Fibroblast of skin of scalp (primary cell): ENCODE measurements at regions not wholly inside any gene's neighbourhood (a gene's known extent, or its start where the extent isn't known, plus 50 kb on each side); places are given as distances from the start of the nearest gene placed in this dataset.
A peak's percentile ranks its signal among the peaks of the same experiment; 100 is the strongest.

ENCODE experiments used
- DNase-seq: peaks from one replicate; pipeline ENCODE4 v3.0.0-alpha.2; 2013

DNA sequence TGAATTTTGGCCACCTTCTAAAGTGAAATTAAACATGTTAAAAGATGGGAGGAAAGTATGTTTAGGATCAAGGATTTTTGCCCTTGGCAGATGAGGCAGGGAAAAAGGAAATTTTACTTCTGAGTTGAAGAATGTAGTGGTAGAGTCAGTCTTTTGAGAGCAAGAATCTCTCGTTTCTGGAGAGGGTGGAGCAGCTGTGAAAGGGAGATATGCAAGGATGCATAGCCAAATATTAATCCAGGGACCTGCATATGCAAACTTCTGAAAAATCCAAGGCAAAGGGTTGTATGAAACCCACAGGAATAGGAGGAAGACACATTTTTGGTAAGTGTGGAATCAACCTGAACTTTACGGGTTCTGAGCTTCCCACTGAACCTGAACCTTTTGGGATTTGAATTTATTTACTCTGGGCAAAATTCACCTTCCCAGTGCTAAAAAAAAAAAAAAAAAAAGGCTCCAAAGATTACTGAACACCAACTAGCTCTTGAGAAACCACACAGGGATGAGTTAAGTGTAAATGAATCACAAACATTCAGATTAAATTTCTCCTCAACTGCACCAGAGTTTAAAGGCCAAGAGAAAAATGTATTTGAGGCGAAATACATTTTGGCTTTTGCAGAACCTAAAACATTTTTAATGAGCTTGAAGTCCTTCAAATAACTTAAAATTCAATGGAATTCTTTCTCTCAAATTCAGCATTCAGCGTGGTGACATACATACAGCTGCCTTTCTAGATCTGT, 187.1 kb upstream of the CDKN3 start:
- peak; percentile 71 for DNase-seq

DNA sequence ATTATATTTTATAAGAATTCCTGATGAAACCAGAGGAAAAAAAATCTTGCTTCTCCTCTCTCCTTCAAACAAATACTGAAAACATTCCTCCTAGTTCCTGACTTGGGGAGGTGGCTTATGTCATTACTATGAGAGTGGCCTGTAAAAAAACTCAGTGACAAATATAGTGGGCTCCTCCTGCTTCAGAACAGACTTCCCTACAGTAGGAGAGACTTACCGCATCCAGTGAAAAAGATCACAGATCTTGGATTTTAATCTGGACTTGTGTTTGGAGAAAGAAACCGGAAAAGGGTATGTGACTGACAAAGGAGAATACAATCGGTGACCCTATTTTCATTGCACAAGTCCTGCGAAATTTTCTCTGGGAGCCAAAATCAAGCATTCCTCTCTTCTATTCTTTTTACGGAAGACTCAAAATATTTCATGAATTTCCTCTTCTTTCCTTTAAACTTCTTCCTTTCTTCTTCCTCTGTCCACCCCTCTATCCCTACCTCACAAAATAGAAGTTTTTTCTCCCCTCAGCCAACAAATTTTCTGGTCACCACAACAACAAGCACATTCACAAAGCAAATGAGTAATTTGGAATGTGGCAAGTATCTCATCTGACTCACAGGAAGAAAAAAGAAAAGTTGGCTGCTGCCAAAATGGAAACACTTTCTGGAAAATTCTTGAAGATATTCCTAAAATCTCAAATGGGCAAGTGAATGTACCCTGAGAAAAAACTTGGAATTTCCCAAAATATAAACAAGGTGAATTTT, 185.1 kb upstream of the CDKN3 start:
- DNase-seq: peak; percentile 88

DNA sequence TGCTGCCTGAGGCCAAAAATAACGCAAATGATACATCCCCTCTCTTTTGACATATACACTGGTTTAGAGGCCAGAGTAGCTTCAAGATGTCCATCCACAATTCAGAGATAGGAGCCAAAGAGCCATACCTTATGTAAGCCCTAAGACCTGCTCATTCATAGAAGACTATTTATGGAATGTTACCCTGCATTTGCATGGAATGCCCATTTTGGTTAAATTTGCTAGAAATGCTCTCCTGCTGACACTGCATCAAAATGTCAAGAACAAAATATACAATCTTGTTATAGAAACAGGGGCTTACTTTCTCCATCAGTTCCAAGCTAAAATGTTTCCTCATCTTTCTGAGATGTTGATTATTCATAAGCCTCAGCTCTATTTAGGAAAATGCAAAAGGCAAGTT, 183.3 kb upstream of the CDKN3 start:
- DNase-seq: no peak

DNA sequence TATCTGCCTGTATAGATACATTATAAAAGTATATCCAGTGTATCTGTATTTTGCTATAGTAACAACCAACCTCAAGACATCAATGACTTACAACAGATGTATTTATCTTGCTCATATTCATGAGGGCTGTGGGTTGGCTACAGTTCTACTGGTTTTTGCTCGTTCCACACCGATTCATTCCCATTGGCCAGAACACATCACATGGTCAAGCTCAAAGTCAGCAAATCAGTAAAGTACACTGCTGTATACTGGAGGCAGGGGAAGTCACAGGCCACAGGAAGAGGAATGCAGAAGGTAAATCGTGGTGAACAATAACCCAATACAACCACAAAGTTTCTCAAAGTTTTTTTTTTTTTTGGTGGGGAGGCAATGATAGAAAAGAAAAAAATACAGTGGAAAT, 180.0 kb upstream of the CDKN3 start:
- no peak for DNase-seq

DNA sequence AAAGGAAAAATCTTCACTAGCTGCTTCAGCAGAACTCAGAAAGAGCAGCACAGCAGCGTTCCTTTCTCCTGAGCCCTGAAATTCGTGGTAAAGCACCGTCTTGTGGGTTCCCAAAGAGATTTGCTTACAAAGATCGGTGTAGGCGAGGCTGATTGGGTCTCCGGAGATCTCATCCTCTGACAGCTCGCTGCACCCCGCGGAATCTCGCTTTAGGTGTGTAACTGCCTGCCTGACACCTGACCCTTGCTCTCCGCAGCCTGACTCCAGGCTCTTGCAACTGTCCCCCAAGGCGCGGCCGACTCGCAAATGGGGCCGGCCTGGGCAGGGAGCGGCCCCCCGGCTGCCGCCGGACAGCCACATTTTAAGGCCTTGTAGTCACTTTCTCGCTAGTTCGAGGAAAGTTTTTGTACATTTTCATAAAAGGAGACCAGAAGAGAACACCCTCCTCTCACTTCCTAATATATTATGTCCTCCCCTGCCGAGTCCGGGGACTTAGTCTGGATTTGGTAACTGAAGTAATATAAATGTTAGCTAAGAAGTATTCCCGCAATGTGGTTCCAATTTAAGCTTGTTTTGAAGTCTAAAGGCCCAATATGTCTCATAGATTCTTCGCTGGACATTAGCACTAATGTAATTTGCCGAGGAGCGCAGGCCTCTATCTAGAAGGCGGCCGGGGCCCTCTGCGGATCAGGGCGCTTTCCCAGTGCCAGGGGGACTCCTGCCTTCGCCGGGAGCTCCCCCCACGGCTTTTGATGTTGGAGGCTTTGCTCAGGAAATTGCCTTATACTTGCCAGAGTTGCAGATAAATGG, 177.3 kb upstream of the CDKN3 start:
- DNase-seq: peak; percentile 43

DNA sequence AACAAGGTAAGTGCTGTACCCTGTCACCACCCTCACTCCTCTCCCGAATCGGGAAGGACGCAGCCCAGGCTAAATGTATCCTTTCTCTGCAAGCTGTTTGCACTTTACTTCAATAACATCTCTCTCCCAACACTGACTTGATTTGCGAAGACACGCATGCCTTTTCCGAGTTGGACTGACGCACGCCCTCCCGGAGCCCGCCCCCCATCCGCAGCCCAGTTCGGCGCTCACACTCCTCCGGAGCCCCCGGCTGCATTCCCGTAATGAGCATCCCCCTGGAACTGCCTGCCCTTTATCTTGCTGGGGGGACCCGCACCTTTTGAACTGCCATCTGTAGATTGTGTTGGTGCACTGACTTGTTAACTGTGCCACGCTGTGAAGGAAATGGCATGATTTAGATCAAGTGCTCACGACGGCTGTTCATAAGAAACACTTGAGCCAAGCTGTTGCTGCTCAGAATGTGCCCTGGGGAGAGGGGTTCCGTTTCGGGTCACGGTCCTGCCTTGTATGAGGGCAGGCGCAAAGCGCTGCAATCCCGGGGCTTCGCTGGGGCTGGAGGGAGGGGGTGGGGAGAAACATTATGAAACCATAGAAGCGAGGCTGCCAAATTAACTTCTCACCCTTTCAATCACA, 176.6 kb upstream of the CDKN3 start:
- no peak for DNase-seq

DNA sequence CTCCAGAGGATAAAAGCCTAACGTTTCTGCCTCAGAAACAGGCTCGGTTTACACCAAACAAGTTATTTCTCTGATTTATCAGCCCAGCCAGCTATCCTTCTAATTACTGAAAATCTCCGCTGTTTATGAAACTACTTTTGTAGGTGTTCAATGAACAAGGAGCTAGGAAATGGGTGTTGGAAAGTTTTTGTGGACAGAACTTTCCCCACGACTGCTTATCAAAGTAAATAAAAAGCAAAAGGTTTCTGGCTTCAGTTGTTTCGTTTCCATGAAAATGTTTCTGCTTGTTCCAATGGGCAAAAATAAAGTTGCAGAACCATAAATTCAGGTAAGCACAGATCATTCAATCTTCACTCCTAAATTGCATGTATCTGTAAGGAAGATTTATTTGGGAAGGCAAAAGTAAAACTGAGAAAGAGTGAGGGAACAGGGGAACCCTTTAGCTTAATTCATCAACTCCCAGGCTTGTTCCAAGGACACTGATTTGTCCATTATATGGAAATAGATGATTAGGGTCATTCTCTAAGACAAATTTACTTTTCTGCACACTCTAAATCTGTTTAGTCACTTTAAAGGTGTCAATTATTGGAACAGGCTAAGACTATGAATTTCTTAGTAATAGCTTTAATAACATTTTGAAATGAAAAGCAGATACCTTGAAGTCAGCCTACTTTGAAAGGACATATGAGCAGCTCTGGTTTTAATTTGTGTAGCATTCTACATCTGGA, 175.9 kb upstream of the CDKN3 start:
- DNase-seq: no peak

DNA sequence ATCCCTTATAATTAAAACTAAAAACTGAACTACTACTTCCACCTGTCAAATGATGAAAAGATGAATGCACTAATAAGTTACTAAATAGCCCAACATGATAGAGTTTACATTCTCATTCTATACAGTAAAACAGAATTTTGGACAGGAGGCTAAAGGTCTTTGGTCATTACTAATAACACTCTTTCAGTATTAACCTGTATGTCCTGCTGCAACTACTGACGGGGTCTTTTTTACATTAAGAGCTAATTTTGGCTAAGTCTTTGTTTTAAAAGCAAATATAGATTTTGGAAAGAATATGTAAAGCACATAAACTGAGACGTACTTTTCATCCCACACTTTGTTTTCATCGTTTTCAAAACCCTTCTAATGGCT, 175.4 kb upstream of the CDKN3 start:
- no peak for DNase-seq

DNA sequence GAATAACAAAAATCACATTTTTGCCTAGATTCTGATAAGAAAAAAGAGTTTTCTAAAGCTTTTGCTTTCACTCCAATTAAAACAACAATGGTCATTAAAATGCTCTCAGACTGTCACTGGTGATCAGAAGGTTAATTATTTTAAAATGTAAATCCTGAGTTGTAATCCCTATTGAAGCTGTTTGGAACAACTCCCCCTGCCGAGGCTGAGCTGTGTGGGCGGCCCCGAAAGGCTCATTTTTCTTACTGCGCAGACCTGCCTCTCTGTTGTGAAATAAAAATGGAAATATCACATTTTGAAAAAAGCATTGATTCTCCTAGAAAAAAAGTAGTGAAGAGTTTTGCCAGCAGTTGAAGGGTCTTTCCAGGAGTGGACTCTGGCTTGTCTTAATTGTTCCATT, 174.8 kb upstream of the CDKN3 start:
- DNase-seq: no peak

DNA sequence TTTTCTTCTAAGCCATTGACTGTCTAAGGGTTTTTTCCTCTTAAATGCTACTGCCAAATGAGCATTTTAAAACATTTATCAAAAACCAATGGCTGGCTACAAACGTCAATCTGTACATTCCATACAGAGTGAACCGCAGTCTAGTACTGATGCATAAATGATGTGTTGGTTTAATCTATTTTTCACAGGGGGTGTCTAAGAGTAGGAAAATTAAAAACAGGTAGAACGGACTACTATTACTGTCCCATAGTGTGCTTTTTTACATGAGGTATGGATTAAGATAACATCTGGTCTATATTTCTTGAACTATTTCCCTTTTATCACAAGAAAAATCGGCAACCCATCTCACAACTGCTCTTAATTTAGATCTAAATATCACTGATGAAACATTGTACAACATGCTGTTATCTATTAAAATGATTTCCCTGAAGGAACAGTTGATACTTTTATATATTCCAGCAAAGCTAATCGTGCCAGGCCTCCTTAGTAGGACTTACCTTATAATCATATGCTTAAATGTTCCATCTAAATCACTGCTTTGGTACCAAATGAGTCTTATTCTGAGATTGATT, 172.9 kb upstream of the CDKN3 start:
- DNase-seq: no peak

DNA sequence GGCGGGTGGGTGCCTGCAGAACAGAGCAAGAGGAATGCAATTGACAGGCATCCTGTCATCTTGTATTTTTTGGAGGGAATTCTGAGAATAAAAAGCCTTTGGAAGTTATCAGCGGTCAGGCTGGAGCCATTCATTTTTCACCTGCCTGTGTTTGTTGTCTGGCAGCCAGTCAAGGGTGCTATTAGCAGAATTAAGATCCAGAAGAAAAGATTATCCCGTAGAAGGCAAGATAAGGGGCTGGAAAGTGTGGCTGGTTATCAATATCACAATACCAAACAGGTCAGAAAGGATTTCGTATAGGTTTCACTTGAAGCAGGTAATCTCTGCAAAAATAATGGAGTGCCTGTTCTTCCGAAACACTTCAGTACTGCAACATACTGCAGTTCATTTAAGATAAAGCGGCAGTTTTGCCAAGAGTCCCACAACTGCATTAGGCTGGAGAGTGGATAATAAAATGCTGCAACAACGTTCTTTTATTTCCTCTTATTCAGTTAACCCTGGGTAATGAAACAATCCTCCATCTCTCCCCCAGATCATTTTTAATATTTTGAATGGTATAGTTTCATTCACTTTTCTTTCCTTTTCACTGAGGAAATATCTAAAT, 171.2 kb upstream of the CDKN3 start:
- no peak for DNase-seq

DNA sequence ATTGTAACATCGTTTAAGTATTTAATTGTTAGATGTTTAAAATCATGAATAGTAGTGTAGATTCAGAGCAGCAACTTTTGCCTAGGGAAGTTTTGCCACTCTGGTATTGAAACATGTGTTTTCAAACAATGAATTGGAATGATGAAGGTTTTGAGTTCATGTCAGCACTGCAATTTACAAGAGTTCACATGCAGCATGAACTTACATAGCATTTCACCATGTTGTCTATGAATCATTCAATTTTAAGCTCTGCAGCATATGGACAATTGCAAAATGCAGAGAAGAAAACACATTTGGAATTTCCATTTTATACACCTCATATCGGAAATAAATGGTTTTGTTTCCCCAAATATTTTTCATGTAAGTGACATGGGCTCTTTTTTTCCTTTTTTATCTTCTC, 170.7 kb upstream of the CDKN3 start:
- peak; percentile 50 for DNase-seq

DNA sequence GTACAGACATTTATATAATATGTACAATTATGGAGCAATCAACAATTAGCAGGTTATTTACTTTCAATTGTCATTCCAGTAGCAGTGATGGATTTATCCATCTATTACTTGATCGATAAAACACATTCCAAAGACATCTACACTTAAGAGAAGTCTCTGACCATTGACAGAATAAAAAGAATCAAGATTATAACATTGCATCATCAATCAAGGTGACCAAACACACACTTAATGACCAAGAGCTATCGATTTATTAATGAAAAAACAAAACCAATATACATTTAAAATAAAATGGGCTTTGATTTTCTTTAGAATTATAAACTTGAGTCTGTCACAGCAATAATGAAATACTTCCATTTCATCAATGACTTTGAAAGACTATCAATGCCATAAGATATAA, 170.2 kb upstream of the CDKN3 start:
- no peak for DNase-seq

DNA sequence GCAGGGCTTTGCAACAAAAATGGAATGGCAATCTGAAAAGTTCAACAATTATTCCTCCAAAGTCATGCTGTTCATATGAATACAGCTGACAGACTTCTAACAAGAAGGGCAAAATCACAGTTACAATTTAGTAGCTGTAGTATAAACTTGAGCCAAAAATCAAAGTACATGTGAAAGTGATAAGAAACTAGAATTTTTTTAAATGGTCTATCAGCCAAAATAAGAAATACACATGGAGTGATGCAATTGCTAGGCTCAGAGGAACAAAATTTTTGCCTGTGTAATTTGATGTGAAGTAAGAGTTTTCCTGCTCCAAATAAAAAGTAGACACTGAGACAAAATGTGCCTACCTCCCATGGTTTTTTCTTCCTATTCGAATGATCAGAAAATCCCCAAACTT, 167.7 kb upstream of the CDKN3 start:
- no peak for DNase-seq

DNA sequence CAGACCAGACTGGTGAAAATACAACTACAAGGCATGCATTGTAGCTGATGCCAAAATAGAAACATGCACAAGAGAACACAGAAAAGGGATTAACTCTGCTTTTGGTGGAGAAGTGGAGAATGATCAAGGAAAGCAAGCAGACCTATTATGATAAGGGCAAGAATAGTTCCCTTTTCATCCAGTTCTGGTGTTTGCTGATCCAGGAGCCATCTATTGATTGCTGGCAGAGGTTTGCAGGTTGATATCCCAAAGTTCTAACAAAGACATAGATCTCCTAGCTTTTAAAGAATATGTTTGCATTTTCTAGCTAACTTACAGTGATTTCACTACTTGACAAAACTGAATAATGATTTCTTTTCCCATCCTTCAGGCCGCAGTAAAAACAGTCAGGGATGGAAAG, 166.2 kb upstream of the CDKN3 start:
- DNase-seq: no peak

DNA sequence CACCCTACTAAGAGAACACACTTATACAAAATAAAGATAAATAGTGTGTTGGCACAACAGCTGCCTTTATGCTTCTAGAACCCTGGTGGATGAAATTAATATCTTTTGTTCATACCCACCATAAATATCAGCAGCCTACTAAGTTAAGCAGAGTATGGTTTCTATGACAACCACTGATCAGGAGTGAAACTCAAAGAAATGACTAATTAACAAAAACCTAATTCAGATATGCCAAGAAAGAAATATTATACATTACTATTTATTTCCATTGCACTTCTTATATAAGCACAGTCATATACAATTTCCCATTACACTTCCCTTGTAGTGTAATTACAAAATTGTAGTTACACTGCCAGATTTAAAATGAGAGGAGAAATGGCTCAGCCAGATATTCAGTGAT, 164.1 kb upstream of the CDKN3 start:
- no peak for DNase-seq

DNA sequence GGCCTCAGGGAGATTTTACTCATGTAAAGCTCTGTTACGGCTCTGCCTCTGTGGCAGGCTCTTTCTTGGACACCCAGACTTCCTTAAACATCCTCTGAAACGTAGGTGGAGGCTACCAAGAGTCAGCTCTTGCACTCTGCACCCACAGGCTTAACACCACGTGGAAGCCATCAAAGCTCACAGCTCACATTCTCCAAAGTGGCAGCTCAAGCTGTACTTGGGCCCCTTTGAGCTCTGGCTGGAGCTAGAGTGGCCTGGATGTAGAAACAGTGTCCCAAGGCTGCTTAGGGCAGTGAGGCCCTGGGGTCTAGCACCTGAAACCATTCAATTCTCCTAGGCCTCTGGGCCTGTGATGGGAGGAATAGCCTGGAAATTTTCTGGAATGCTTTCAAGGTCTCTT, 155.3 kb upstream of the CDKN3 start:
- no peak for DNase-seq

DNA sequence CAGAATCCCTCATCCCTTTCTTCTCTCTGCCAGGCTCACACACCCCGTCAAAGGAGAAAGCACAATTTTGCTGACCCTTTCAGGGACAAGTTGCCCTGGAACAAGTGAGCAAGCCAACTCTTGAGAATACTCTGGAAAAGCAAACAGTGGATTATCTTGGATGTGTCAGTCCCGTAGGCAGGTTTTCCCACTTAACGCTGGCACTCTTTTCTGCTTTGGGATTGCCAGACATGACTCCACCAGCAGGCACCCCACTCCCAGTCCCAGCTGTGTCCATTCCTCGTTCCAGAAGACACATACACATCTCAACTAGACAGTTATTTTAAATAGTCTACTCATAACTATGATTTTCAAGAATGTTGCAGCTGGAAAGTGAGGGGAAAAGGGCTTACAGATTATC, 145.5 kb upstream of the CDKN3 start:
- no peak for DNase-seq

DNA sequence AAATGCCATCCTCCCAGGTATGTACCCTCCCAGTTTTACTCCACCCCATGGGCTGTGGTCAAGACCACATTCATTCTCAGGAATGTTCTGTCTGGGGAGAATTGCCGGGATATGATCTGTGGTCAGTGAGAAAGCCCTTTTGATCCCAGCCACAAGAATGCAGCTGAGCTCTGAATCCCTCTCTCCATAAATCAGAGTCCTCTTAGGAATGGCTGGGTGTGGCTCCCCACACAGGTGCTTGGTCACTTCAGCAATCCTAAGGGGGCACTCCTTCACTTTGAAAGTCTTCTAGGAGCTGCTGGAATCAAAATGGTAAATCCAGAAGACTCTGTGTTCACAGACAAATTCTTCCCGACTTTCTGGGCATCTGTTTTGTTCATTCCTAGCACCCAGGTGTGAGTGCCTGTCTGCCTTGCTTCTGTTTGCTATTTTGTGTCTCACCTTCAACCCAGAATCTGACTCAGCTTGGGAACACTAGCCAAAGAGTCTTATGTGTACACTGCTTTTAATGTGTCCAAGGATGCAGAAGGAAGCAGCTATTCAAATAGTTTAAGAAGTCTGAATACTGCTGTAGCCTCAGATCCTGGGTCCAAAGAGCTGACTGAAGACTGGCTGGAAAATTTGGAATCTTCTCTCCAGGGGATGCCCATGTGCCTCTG, 144.6 kb upstream of the CDKN3 start:
- peak; percentile 66 for DNase-seq

DNA sequence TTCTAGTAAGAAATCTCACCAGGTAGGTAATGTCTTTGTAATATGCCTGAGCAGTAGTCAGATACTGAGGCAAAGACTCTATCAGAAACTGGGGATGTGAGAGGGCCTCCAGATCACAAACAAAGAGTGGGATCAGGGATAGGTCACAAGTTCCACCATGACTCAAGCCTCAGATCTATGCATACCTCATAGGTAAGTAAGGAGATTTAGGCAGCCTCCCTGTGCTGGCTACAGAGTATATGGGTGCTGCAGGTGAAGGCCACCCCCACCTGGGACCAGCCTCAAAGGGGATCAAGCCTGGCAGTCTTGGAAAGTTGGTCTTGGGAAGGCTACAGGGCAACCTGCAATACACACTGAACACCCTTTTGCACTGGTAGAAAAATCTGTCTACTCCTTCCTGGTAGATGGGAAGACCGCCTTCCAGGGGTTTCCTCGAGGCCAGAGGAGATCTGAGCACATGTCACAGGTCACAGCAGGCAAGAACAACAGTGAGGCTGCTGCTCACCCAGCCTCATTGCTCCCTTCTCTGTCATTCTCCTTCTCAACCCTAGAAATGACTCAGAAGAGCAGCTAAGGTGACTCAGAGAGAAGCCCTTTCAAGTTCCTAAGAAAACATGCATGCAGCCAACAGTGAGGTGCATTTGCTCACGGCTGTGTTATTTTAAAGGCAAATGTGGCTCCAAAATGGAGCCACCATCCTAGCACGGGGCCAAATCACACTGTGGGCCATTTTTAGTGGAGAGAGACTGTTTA, 143.4 kb upstream of the CDKN3 start:
- peak; percentile 71 for DNase-seq
